GM23248 (cell line): ENCODE measurements at regions not wholly inside any gene's neighbourhood (a gene's known extent, or its start where the extent isn't known, plus 50 kb on each side); places are given as distances from the start of the nearest gene placed in this dataset.

Source experiments
- EZH2 ChIP-seq: fragments of 200-600 bp; sonication (generic); IDR thresholded peaks from 2 replicates; pipeline ENCODE4 v1.6.1; 2018; ENCODE audit warnings: antibody characterized with exemption, mild to moderate bottlenecking; ENCODE audit not compliant: insufficient read depth, poor library complexity, severe bottlenecking
- EZH2phosphoT487 ChIP-seq: fragments of 200-600 bp; sonication (generic); IDR thresholded peaks from 2 replicates; pipeline ENCODE4 v1.6.1; 2018; ENCODE audit warnings: antibody characterized with exemption, moderate library complexity, mild to moderate bottlenecking, low read depth; ENCODE audit not compliant: insufficient read depth

DNA sequence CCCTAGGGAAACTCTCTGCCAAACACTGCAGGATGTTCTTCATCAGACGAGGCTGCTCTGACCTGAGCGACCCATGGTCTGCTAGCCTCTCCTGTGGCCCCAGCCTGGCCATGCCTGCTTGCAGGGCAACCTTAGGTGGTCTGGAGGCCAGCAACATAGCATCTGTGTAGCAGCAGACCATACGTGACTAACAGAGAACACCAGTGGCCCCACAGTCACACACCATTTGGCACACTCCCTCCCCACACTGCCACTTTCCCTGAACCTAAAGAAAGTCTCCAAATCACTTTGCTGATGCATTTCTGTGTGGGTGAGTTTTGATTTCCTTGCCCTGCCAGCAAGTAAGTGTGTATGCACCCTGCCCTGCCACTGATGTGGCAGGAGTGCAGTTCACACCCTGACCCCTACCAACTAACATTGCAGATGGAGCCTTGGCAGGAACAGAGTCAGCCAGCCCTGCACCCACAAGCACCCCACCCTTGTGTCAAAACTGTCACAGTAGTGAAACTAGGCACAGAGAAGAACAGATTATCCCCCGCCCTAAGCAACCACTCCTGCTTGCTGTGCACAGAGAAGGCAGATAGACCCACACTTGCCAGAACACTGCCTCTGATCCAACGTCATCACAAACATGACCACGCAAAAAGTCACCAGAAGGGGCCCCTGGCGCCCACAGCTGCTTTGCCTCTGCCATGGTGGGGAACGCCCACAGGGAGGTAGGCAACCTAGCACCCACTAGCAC, 249.1 kb downstream of the SPIN4 start:
- no peak for TF ChIP-seq EZH2
- no peak for TF ChIP-seq EZH2phosphoT487
